ENCODE measurements at regions not wholly inside any gene's neighbourhood (a gene's known extent, or its start where the extent isn't known, plus 50 kb on each side); places are given as distances from the start of the nearest gene placed in this dataset.

- Mint-ChIP-seq H3K36me3 (ENCODE audit: unreplicated experiment) (no peaks in the 10 kb centered on the region), H3K27ac (ENCODE audit: unreplicated experiment) (no peak overlapping the region), H3K4me1 (ENCODE audit: unreplicated experiment) (peaks cover 5% of the 10 kb centered on the region), H3K9me3 (ENCODE audit: unreplicated experiment) (peaks cover 7% of the 10 kb centered on the region), H3K4me3 (ENCODE audit: unreplicated experiment) (no peak overlapping the region), H3K27me3 (ENCODE audit: unreplicated experiment) (no peaks in the 10 kb centered on the region)
- no peak for DNase-seq (ENCODE audit: extremely low spot score, unreplicated experiment)
- no peak for TF ChIP-seq CTCF (IDR thresholded peaks at IDR 0.05)
These were observed 845.3 kb upstream of the PTPRD start for GRCh38 chr9:11457825-11458790.

DNA sequence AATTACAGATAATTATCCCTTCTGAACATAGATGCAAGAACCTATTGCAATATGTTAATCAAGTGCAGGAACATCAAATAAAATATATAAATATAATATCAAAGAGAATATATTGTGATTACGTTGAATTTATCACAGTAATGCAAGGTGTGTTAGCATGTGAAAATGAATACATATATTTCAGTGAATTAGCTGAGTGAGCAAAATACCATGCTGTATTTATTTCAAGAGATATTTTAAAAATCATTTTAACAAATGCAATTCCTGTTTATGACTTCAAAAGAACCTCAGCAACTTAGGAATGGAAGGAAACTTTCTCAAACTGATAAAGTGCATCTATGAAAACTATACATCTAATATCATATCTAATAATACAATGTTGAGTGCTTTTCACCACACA is 856.9 kb upstream of the PTPRD start:
- DNase-seq (ENCODE audit: extremely low spot score, unreplicated experiment), result no peak
- Mint-ChIP-seq H3K36me3 (ENCODE audit: unreplicated experiment) (no peaks in the 10 kb centered on the region), H3K9me3 (ENCODE audit: unreplicated experiment) (peaks cover 2% of the 10 kb centered on the region), H3K4me1 (ENCODE audit: unreplicated experiment) (no peaks in the 10 kb centered on the region), H3K27ac (ENCODE audit: unreplicated experiment) (no peak overlapping the region), H3K27me3 (ENCODE audit: unreplicated experiment) (no peaks in the 10 kb centered on the region), H3K4me3 (ENCODE audit: unreplicated experiment) (no peak overlapping the region)
- no peak for TF ChIP-seq CTCF (IDR thresholded peaks at IDR 0.05)

DNA sequence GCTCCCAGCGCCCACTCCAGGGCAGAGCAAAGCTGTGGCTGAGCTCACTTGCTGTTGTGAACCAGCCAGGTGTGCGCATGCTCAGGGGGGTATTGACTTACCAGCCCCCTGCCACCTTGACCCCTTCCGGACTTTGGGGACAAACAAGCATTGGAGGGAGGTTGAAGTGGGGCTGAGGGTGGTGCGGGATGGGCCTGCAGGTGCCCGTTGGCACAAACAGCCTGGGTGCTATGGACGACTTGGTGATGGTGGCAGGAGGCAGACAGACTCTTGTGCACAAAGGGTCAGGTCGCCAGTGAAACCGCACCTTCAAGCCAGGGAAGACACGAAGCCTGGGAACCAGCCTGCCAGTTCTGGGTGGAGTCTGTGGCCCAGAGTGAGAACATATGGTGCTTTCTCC is 858.5 kb upstream of the PTPRD start:
- no peak for DNase-seq (ENCODE audit: extremely low spot score, unreplicated experiment)
- Mint-ChIP-seq H3K4me3 (ENCODE audit: unreplicated experiment) (no peak overlapping the region), H3K9me3 (ENCODE audit: unreplicated experiment) (no peaks in the 10 kb centered on the region), H3K36me3 (ENCODE audit: unreplicated experiment) (no peaks in the 10 kb centered on the region), H3K4me1 (ENCODE audit: unreplicated experiment) (no peaks in the 10 kb centered on the region), H3K27me3 (ENCODE audit: unreplicated experiment) (no peaks in the 10 kb centered on the region), H3K27ac (ENCODE audit: unreplicated experiment) (no peak overlapping the region)
- TF ChIP-seq CTCF (IDR thresholded peaks at IDR 0.05), result no peak

DNA sequence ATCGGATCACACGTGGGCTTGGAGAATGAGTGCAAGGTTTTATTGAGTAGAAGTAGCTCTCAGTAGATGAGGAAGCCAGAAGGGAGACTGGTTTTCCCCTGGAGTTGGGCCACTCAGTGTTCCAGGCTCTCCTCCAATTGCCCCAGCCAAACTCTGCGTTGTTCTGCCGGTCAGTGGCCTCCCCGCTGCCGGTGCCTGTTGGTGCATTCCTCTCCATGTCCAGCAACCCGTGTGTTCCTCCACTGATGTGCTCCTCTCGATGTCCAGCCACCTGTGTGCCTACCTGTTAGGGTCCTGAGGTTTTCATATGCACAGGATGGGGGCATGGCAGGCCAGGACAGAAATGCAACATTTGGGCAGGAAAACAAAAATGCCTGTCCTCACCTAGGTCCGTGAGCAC is 888.0 kb upstream of the PTPRD start:
- Mint-ChIP-seq H3K4me1 (ENCODE audit: unreplicated experiment) (no peaks in the 10 kb centered on the region), H3K27ac (ENCODE audit: unreplicated experiment) (no peak overlapping the region), H3K36me3 (ENCODE audit: unreplicated experiment) (no peaks in the 10 kb centered on the region), H3K9me3 (ENCODE audit: unreplicated experiment) (no peaks in the 10 kb centered on the region), H3K27me3 (ENCODE audit: unreplicated experiment) (no peaks in the 10 kb centered on the region), H3K4me3 (ENCODE audit: unreplicated experiment) (no peak overlapping the region)
- DNase-seq (ENCODE audit: extremely low spot score, unreplicated experiment), result no peak
- no peak for TF ChIP-seq CTCF (IDR thresholded peaks at IDR 0.05)

DNA sequence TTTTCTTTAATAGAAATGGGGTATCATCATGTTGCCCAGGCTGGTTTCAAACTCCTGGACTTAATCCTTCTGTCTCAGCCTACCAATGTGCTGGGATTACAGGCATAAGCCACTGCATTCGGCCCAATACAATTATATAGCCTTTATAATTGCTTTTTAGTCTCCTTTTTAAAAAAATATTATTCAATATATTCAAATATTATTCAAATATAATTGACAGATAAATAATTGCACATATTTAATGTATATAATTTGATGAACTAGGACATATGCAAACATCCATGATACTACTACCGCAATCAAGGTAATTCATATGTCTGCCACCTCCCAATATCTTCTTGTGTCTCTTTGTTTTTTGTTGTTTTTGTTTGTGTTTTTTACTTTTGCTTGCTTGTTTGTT is 894.2 kb upstream of the PTPRD start:
- no peak overlapping the region for H3K4me3 Mint-ChIP-seq (ENCODE audit: unreplicated experiment)
- no peak for TF ChIP-seq CTCF (IDR thresholded peaks at IDR 0.05)
- no peaks in the 10 kb centered on the region for H3K36me3 Mint-ChIP-seq (ENCODE audit: unreplicated experiment)
- H3K4me1 Mint-ChIP-seq (ENCODE audit: unreplicated experiment), result no peaks in the 10 kb centered on the region
- no peaks in the 10 kb centered on the region for H3K9me3 Mint-ChIP-seq (ENCODE audit: unreplicated experiment)
- H3K27me3 Mint-ChIP-seq (ENCODE audit: unreplicated experiment), result no peaks in the 10 kb centered on the region
- DNase-seq (ENCODE audit: extremely low spot score, unreplicated experiment), result no peak
- no peak overlapping the region for H3K27ac Mint-ChIP-seq (ENCODE audit: unreplicated experiment)

Data from osteocyte (in vitro differentiated cells).